ENCODE measurements at regions not wholly inside any gene's neighbourhood (a gene's known extent, or its start where the extent isn't known, plus 50 kb on each side); places are given as distances from the start of the nearest gene placed in this dataset.

DNA sequence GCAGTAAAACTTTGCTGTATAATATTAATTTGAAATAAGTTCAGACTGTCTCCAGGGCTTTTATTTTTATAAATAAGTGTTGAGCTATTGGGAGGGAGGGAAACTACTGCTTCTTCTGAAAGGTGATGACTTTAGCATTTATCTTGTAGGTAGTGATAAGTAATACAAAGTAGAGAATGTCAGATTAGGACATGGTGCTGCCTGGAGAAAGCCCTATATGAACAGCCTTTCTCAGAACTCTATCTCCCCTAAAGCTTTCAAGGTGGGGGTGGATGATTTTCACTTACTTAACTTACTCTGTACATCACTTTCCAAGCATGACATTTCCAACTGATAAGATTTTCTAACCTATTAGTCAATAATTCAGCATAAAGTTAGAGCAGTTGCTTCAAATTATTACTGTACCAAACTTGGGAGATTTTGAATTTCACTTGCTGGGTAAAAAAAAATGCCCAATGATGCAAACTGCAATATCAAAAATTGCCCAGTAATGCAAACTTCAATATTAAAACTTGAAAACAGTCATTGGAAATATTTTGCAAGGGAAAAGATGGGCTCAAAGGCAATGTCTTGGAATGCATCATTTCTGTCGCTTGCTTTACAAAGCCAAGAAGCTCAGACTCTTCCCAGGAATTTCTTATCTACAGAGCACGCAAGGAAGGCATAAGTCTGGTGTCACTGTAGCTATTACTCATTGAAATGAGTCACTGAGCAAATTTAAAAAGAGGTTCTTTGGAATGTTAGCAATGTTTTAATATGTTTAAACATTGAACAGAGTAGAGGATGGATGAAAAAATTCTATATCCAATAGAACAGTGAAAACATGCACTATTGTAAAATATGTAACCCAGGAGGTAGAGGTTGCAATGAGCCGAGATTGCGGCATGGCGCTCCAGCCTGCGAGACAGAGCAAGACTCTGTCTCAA, 569.5 kb downstream of the PSAT1 start:
- intact Hi-C loops (cut with DNase I; ENCODE audit: low total_unique reads): no loop called here
- DNase-seq (ENCODE audit: low spot score in 2 of 2): no peak
- TF ChIP-seq, protein P1, sequence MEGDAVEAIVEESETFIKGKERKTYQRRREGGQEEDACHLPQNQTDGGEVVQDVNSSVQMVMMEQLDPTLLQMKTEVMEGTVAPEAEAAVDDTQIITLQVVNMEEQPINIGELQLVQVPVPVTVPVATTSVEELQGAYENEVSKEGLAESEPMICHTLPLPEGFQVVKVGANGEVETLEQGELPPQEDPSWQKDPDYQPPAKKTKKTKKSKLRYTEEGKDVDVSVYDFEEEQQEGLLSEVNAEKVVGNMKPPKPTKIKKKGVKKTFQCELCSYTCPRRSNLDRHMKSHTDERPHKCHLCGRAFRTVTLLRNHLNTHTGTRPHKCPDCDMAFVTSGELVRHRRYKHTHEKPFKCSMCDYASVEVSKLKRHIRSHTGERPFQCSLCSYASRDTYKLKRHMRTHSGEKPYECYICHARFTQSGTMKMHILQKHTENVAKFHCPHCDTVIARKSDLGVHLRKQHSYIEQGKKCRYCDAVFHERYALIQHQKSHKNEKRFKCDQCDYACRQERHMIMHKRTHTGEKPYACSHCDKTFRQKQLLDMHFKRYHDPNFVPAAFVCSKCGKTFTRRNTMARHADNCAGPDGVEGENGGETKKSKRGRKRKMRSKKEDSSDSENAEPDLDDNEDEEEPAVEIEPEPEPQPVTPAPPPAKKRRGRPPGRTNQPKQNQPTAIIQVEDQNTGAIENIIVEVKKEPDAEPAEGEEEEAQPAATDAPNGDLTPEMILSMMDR (IDR thresholded peaks at IDR 0.05): no peak
- TF ChIP-seq POLR2A (IDR thresholded peaks at IDR 0.05): no peak
- no peak overlapping the region for H3K4me3 ChIP-seq (ENCODE audit: low read depth, poor library complexity, severe bottlenecking)
- 59 to 73% methylated on average over 6 of the region's 6 CpGs for WGBS, 2 donors

DNA sequence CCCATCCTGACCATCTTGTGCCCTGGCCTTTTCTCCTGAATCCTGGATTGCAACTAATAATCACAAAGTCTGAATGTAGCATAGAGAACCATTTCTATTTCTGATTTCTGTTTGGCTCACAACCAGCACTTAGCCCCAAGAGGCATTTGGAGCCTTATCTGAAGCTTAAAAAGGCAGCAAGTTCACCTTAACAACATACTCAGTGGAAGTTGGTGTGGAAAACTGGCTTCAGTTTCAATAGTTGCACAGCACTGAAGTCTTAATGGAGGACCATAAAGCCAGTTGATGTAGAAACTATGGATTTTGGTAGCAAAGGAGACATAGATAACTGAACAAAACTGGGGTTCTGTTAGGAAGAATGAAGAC, 574.1 kb downstream of the PSAT1 start:
- TF ChIP-seq POLR2A (IDR thresholded peaks at IDR 0.05): no peak
- TF ChIP-seq, protein P1 (IDR thresholded peaks at IDR 0.05): no peak
- no peak for DNase-seq (ENCODE audit: low spot score in 2 of 2)
- intact Hi-C loops (cut with DNase I; ENCODE audit: low total_unique reads): no loop called here
- H3K4me3 ChIP-seq (ENCODE audit: low read depth, poor library complexity, severe bottlenecking): no peak overlapping the region

DNA sequence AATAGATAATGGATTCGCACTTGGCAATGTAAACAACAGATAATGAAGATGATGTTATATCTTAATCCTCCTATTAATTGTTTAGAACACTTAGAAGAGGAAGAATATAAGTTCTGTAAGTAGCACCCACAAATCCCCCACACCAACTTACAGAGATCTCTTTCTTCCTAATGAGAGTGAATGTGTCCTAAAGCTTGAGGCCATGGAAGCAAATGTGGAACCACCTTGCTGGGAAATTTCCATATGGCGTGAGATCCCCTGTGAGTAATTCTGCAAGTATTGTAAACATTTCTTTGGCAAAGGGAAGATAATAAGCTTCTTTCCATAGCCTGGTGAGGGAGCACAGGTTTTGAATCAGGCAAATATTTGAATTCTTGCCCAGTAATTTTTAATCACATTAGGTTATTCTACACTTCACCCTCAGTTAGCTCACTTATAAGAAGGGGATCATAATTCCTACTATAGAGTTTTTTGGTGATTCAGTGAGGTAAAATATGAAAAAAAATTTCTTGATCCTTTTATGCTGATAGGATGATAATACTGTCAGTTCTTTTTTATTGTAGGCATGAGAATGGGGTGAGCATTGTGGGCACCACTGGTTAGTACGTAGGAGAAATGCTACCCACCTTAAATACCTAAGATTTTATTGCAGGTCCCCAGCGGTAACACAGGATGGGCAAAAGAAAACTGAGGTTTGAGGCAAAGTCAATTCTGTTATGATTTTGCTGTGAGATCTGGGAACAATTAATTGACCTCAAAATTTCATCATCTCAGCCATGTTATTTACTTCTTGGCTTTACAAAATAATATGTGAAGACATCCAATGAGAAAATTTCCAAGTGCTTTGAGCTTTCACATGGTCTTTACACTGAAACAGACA, 574.8 kb downstream of the PSAT1 start:
- no peak for DNase-seq (ENCODE audit: low spot score in 2 of 2)
- H3K4me3 ChIP-seq (ENCODE audit: low read depth, poor library complexity, severe bottlenecking): no peak overlapping the region
- intact Hi-C loops (cut with DNase I; ENCODE audit: low total_unique reads): no loop called here
- TF ChIP-seq, protein P1 (IDR thresholded peaks at IDR 0.05): no peak
- TF ChIP-seq POLR2A (IDR thresholded peaks at IDR 0.05): no peak
- 52 to 63% methylated on average over 4 of the region's 4 CpGs for WGBS, 2 donors

DNA sequence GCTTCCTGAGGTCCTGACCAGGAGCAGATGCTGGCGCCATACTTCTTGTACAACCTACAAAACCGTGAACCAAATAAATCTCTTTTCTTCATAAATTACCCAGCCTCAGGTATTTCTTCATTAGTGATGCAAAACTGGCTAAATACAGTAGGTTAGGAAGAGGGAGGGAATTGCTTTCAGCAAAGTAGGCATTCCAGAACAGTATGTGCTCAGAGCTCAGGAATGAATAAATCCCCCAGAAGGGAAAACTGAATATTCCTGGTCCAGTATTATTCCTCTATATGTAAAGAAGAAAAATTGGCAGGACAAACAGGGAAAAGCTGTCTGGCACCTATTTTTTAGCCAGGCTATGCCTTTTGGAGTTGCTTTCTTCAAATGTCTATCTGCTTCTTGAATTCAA, 577.1 kb downstream of the PSAT1 start:
- H3K4me3 ChIP-seq (ENCODE audit: low read depth, poor library complexity, severe bottlenecking): no peak overlapping the region
- intact Hi-C loops (cut with DNase I; ENCODE audit: low total_unique reads): no loop called here
- 77 to 85% methylated on average over 2 of the region's 2 CpGs for WGBS, 2 donors
- no peak for TF ChIP-seq POLR2A (IDR thresholded peaks at IDR 0.05)
- TF ChIP-seq, protein P1 (IDR thresholded peaks at IDR 0.05): no peak
- no peak for DNase-seq (ENCODE audit: low spot score in 2 of 2)

DNA sequence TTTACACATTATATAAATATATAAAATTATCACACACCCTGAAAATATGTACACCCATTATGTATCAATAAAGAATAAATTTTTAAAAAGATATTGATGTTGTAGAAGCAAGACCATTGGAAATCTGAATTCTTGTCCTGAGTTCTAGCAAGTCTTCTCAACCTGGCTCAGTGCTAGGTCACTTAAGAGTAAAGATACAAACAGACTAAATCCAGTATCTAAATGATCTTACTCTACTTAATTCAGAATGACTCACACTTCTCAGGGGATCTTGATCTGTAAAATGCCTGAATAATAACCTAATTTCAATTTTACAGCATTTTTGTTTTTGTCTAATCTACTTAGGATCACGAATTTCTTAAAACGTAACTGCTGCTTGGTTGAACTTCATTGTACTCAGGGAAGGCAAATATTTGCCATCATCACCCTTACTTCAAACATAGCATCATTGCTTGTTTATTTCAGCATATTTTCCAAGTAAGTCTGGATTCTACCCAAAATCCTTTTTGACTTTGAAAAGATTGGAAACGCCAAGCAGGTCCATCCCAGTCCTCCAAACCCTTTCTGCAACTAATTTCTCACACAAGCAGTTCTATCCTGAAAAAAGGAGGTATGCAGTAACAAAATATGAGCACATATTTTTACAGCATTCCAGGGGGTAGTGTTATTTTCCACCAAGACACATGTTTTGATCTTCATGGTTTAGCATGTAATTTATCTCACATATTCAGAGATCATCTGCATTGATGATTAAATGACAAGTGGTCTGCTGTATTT, 582.6 kb downstream of the PSAT1 start:
- 33 to 49% methylated on average over 3 of the region's 3 CpGs for WGBS, 2 donors
- no peak overlapping the region for H3K4me3 ChIP-seq (ENCODE audit: low read depth, poor library complexity, severe bottlenecking)
- intact Hi-C loops (cut with DNase I; ENCODE audit: low total_unique reads): no loop called here
- no peak for DNase-seq (ENCODE audit: low spot score in 2 of 2)
- TF ChIP-seq, protein P1 (IDR thresholded peaks at IDR 0.05): no peak
- TF ChIP-seq POLR2A (IDR thresholded peaks at IDR 0.05): no peak
